SK-N-SH (cell line): ENCODE measurements at regions not wholly inside any gene's neighbourhood (a gene's known extent, or its start where the extent isn't known, plus 50 kb on each side); places are given as distances from the start of the nearest gene placed in this dataset.

ENCODE experiments used
- CTCF ChIA-PET: fragments of 300-600, 350-600 bp; formaldehyde crosslinking; extraction: SDS; loops from one replicate; lab custom pipeline; 2021; lab: Yijun Ruan, JAX
- POLR2A ChIA-PET: fragments of 350-600 bp; sonication (Branson Sonifier 250); formaldehyde crosslinking; extraction: SDS; loops from one replicate; lab custom pipeline; 2020; ENCODE audit warnings: antibody characterized with exemption, inconsistent platforms; lab: Yijun Ruan, JAX
- DNase-seq: peaks from one replicate; pipeline ENCODE4 v3.0.0; 2012
- H2AFZ ChIP-seq: fragments of 200-600 bp; sonication (generic); 2 replicates; pipeline ENCODE4 v1.8.1; 2016; ENCODE audit warnings: antibody characterized with exemption, mild to moderate bottlenecking, low read depth
- H3F3A ChIP-seq: fragments of 200-600 bp; sonication (generic); replicated peaks from 2 replicates; pipeline ENCODE3; 2016; ENCODE audit warnings: antibody characterized with exemption, mild to moderate bottlenecking; ENCODE audit not compliant: insufficient read depth
- H3K27ac ChIP-seq, 2 experiments: fragments of 200-500 bp in 1 of 2; fragments of 200-600 bp in 1 of 2; sonication (Bioruptor generic) in 1 of 2; sonication (generic), shearing (Covaris generic) in 1 of 2; 2 replicates each; pipeline versions ENCODE4 v1.5.1 to v1.6.1; 2014 to 2016; ENCODE audit warnings: low read depth in 2 of 2, inconsistent platforms in 1 of 2, low read length in 1 of 2, mild to moderate bottlenecking in 1 of 2, mixed read lengths in 1 of 2
- H3K27me3 ChIP-seq: fragments of 200-600 bp; sonication (generic), shearing (Covaris generic); 2 replicates; pipeline ENCODE4 v1.6.1; 2016; ENCODE audit warnings: mixed run types; ENCODE audit not compliant: insufficient read depth
- H3K36me3 ChIP-seq, 2 experiments: fragments of 200-500 bp in 1 of 2; fragments of 200-600 bp in 1 of 2; sonication (Bioruptor generic) in 1 of 2; sonication (generic) in 1 of 2; replicated peaks in 1 of 2; 2 replicates each; pipeline versions ENCODE3 to v1.5.1; 2014 to 2016; ENCODE audit warnings: low read length in 1 of 2, mild to moderate bottlenecking in 1 of 2; ENCODE audit not compliant: insufficient read depth in 2 of 2, control insufficient read depth in 1 of 2
- H3K4me1 ChIP-seq, 2 experiments: fragments of 200-500 bp in 1 of 2; fragments of 200-600 bp in 1 of 2; sonication (Bioruptor generic) in 1 of 2; sonication (generic), shearing (Covaris generic) in 1 of 2; 2 replicates each; pipeline versions ENCODE4 v1.5.1 to v1.6.1; 2014 to 2016; ENCODE audit warnings: low read depth in 1 of 2, low read length in 1 of 2, mixed run types in 1 of 2; ENCODE audit not compliant: insufficient read depth in 2 of 2, control insufficient read depth in 1 of 2
- H3K4me2 ChIP-seq: fragments of 200-600 bp; sonication (generic), shearing (Covaris generic); 2 replicates; pipeline ENCODE4 v1.6.1; 2017; ENCODE audit warnings: mixed run types
- H3K4me3 ChIP-seq, 2 experiments: fragments of 200-500 bp in 1 of 2; fragments of 200-600 bp in 1 of 2; sonication (Bioruptor generic) in 1 of 2; sonication (generic), shearing (Covaris generic) in 1 of 2; 2 replicates each; pipeline versions ENCODE4 v1.5.1 to v1.8.1; 2014 to 2016; ENCODE audit warnings: low read depth in 2 of 2, inconsistent platforms in 1 of 2, low read length in 1 of 2, mild to moderate bottlenecking in 1 of 2, mixed read lengths in 1 of 2, moderate library complexity in 1 of 2
- H3K79me2 ChIP-seq: fragments of 200-600 bp; sonication (generic); 2 replicates; pipeline ENCODE4 v1.8.1; 2017; ENCODE audit warnings: mild to moderate bottlenecking; ENCODE audit not compliant: insufficient read depth
- H3K9ac ChIP-seq: fragments of 200-600 bp; sonication (generic); 2 replicates; pipeline ENCODE4 v1.6.1; 2017; ENCODE audit warnings: mixed run types
- H3K9me2 ChIP-seq: fragments of 200-600 bp; sonication (generic); 2 replicates; pipeline ENCODE4 v1.6.1; 2017; ENCODE audit warnings: mixed run types
- H3K9me3 ChIP-seq: fragments of 200-600 bp; sonication (generic); 2 replicates; pipeline ENCODE4 v1.6.1; 2017; ENCODE audit warnings: mixed run types, mild to moderate bottlenecking, moderate library complexity
- H4K20me1 ChIP-seq: fragments of 200-600 bp; sonication (generic); 2 replicates; pipeline ENCODE4 v1.6.1; 2017; ENCODE audit warnings: mild to moderate bottlenecking, mixed run types; ENCODE audit not compliant: insufficient read depth
- CTCF ChIP-seq: fragments of 200-600 bp; sonication (generic); IDR thresholded peaks from 2 replicates; pipeline ENCODE4 v1.6.1; 2017; ENCODE audit warnings: antibody characterized with exemption, mild to moderate bottlenecking, moderate library complexity
- FOSL2 ChIP-seq: IDR thresholded peaks from 2 replicates; pipeline ENCODE4 v1.4.0; 2012; ENCODE audit warnings: low read depth, mild to moderate bottlenecking, moderate library complexity, borderline replicate concordance
- JUND ChIP-seq: IDR thresholded peaks from 2 replicates; pipeline ENCODE4 v1.4.0; 2012
- MXI1 ChIP-seq: IDR thresholded peaks from 2 replicates; pipeline ENCODE4 v1.6.1; 2012; ENCODE audit warnings: mild to moderate bottlenecking, low read depth, low read length, improper control_type of control experiment
- POLR2AphosphoS5 ChIP-seq: IDR thresholded peaks from 2 replicates; pipeline ENCODE4 v1.6.1; 2012; ENCODE audit warnings: low read depth, low read length
- RCOR1 ChIP-seq: fragments of 150-350 bp; IDR thresholded peaks from 2 replicates; pipeline ENCODE4 v1.6.1; 2017; ENCODE audit warnings: antibody characterized with exemption, low read length
- SIN3A ChIP-seq: IDR thresholded peaks from 2 replicates; pipeline ENCODE4 v1.6.1; 2012; ENCODE audit warnings: low read depth, mild to moderate bottlenecking, low read length, moderate library complexity, borderline replicate concordance
- TAF1 ChIP-seq: IDR thresholded peaks from 2 replicates; pipeline ENCODE4 v1.6.1; 2012; ENCODE audit warnings: low read depth, mild to moderate bottlenecking, low read length, moderate library complexity, borderline replicate concordance
- YY1 ChIP-seq: IDR thresholded peaks from 2 replicates; pipeline ENCODE4 v1.4.0; 2012; ENCODE audit warnings: low read depth, mild to moderate bottlenecking
- ZBTB33 ChIP-seq: IDR thresholded peaks from 2 replicates; pipeline ENCODE4 v1.4.0; 2012; ENCODE audit warnings: low read depth, borderline replicate concordance
- WGBS: methylation state at CpG from one replicate; pipeline ENCODE4 v1.1.6; 2017; ENCODE audit warnings: low lambda C conversion rate; 5-methylcytosine and 5-hydroxymethylcytosine counted together
- TF ChIP-seq, protein P1 (sequence below): fragments of 150-350 bp; IDR thresholded peaks from 2 replicates; pipeline ENCODE4 v1.6.1; 2017; ENCODE audit warnings: antibody characterized with exemption, low read length, low read depth, borderline replicate concordance
- TF ChIP-seq, protein P2 (sequence below): IDR thresholded peaks from 2 replicates; pipeline ENCODE4 v1.4.0; 2012; ENCODE audit warnings: low read depth, borderline replicate concordance
- TF ChIP-seq, protein P3 (sequence below): fragments of 150-350 bp; IDR thresholded peaks from 2 replicates; pipeline ENCODE4 v1.6.1; 2016; ENCODE audit warnings: mild to moderate bottlenecking, low read depth, low read length

DNA sequence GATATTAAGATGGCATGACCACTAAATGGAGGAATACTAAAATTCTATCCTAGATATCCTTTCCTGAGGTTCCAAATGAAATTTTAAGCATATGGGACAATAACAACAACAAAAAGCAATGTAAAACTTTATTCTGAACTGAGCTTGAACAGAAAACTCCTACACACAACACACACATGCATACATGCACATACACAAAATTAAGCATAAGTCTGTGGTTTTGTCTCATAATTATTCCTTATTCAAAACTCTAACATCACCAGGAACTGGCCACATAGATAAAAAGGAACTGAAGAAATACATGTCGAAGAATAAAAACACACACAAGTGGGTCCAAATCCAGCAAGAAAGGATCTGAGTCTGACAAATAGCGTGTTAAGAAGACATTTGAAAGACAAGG, 168.0 kb downstream of the COX18 start:
- Histone ChIP-seq H3K9me3 (no peaks in the 10 kb centered on the region), H3F3A (peaks cover 2% of the 10 kb centered on the region), H3K4me1 (0 out of 4 replicates have a peak, but pooled peaks cover 0 to 4% of the 10 kb centered on the region in 2 experiments), H3K4me3 (no peak overlapping the region), H3K27ac (no peak overlapping the region), H3K9ac (no peak overlapping the region), H4K20me1 (no peaks in the 10 kb centered on the region), H3K4me2 (no peak overlapping the region), H3K79me2 (no peaks in the 10 kb centered on the region), H3K9me2 (no peaks in the 10 kb centered on the region), H3K27me3 (no peaks in the 10 kb centered on the region), H3K36me3 (no peaks in the 10 kb centered on the region), H2AFZ (no peak overlapping the region)
- POLR2A ChIA-PET = no interaction called here
- no peak for TF ChIP-seq MXI1
- WGBS = 28% methylated on average over 2 of the region's 2 CpGs
- no peak for DNase-seq
- CTCF ChIA-PET = no interaction called here

GRCh38 chr4:72900952-72901351, 168.6 kb downstream of the COX18 start:
- H2AFZ ChIP-seq = peak overlapping the region; percentile 57
- no peaks in the 10 kb centered on the region for H4K20me1 ChIP-seq
- H3K4me2 ChIP-seq = no peak overlapping the region
- no peak for DNase-seq
- H3K27me3 ChIP-seq = no peaks in the 10 kb centered on the region
- 0 out of 4 replicates have a peak, but pooled peaks cover 0 to 4% of the 10 kb centered on the region in 2 experiments for H3K4me1 ChIP-seq
- H3K9me3 ChIP-seq = no peaks in the 10 kb centered on the region
- no peak overlapping the region for H3K4me3 ChIP-seq
- 8% methylated on average over 2 of the region's 2 CpGs for WGBS
- H3F3A ChIP-seq = peaks cover 6% of the 10 kb centered on the region
- CTCF ChIA-PET = interaction anchor here (0.6 to 1.0 kb wide), 2 partner anchors 57 to 164 kb away, joined by 3 to 4 read pairs; no protein-coding TSS in a partner anchor
- no peaks in the 10 kb centered on the region for H3K79me2 ChIP-seq
- no peaks in the 10 kb centered on the region for H3K9me2 ChIP-seq
- no peak overlapping the region for H3K27ac ChIP-seq
- H3K9ac ChIP-seq = no peak overlapping the region
- TF ChIP-seq, protein P1, sequence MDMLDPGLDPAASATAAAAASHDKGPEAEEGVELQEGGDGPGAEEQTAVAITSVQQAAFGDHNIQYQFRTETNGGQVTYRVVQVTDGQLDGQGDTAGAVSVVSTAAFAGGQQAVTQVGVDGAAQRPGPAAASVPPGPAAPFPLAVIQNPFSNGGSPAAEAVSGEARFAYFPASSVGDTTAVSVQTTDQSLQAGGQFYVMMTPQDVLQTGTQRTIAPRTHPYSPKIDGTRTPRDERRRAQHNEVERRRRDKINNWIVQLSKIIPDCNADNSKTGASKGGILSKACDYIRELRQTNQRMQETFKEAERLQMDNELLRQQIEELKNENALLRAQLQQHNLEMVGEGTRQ = no peak
- TF ChIP-seq TAF1 = no peak
- TF ChIP-seq CTCF = no peak
- no peak for TF ChIP-seq SIN3A
- no peak for TF ChIP-seq YY1
- no peak for TF ChIP-seq JUND
- TF ChIP-seq RCOR1 = no peak
- TF ChIP-seq FOSL2 = no peak
- TF ChIP-seq POLR2AphosphoS5 = no peak
- no peak for TF ChIP-seq ZBTB33
- TF ChIP-seq, protein P2, sequence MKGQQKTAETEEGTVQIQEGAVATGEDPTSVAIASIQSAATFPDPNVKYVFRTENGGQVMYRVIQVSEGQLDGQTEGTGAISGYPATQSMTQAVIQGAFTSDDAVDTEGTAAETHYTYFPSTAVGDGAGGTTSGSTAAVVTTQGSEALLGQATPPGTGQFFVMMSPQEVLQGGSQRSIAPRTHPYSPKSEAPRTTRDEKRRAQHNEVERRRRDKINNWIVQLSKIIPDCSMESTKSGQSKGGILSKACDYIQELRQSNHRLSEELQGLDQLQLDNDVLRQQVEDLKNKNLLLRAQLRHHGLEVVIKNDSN = no peak
- TF ChIP-seq, protein P3, sequence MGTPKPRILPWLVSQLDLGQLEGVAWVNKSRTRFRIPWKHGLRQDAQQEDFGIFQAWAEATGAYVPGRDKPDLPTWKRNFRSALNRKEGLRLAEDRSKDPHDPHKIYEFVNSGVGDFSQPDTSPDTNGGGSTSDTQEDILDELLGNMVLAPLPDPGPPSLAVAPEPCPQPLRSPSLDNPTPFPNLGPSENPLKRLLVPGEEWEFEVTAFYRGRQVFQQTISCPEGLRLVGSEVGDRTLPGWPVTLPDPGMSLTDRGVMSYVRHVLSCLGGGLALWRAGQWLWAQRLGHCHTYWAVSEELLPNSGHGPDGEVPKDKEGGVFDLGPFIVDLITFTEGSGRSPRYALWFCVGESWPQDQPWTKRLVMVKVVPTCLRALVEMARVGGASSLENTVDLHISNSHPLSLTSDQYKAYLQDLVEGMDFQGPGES = no peak
- TF ChIP-seq, all 33 proteins: peak for 0
- POLR2A ChIA-PET = no interaction called here
- no peaks in the 10 kb centered on the region for H3K36me3 ChIP-seq
